OCI-LY3 (cell line): ENCODE measurements at regions not wholly inside any gene's neighbourhood (a gene's known extent, or its start where the extent isn't known, plus 50 kb on each side); places are given as distances from the start of the nearest gene placed in this dataset.

ENCODE experiments used
- CTCF ChIP-seq: fragments of 200-600, 300-600 bp; sonication (generic); IDR thresholded peaks from 2 replicates; pipeline ENCODE4 v1.5.1; 2014; ENCODE audit warnings: antibody characterized with exemption, low read length, low read depth
- EZH2phosphoT487 ChIP-seq: fragments of 200-600 bp; shearing (Covaris generic); IDR thresholded peaks from 2 replicates; pipeline ENCODE4 v1.6.1; 2018; ENCODE audit warnings: antibody characterized with exemption, mixed run types, low read depth

- TF ChIP-seq CTCF = no peak
- TF ChIP-seq EZH2phosphoT487 = no peak
Measured at GRCh38 chr2:104734937-104735586, 118.9 kb upstream of the POU3F3 start.
